Transverse colon (tissue), 4 donors: ENCODE measurements at regions not wholly inside any gene's neighbourhood (a gene's known extent, or its start where the extent isn't known, plus 50 kb on each side); places are given as distances from the start of the nearest gene placed in this dataset.

Experiments
- DNase-seq: peaks from one replicate; pipeline ENCODE4 v3.0.0-alpha.2; 2019
- H3K27ac ChIP-seq, 4 donors: fragments of 200-600 bp; sonication (generic); 2 replicates each; pipeline ENCODE4 v1.5.1; 2016 to 2018; ENCODE audit warnings: inconsistent platforms in 4 of 4
- H3K27me3 ChIP-seq: fragments of 200-600 bp; sonication (generic); 2 replicates; pipeline ENCODE4 v1.5.1; 2017; ENCODE audit warnings: inconsistent platforms
- H3K36me3 ChIP-seq, 4 donors: fragments of 200-600 bp; sonication (generic); 2 replicates each; pipeline ENCODE4 v1.5.1; 2017 to 2019; ENCODE audit warnings: inconsistent platforms in 4 of 4
- H3K4me1 ChIP-seq, 4 donors: fragments of 200-600 bp; sonication (generic); 2 replicates each; pipeline ENCODE4 v1.5.1; 2017 to 2020; ENCODE audit warnings: inconsistent platforms in 4 of 4
- H3K4me3 ChIP-seq, 4 donors: fragments of 200-600 bp; sonication (generic); 1 replicate in 1 of 4; 2 replicates in 3 of 4; pipeline versions ENCODE4 v1.5.1 to v1.6.1; 2017 to 2019; ENCODE audit warnings: inconsistent platforms in 4 of 4
- H3K9me3 ChIP-seq, 2 donors: fragments of 200-600 bp; sonication (generic); 2 replicates each; pipeline ENCODE4 v1.5.1; 2017 to 2019; ENCODE audit warnings: inconsistent platforms in 2 of 2
- CTCF ChIP-seq, 5 experiments: fragments of 200-600 bp in 3 of 5; fragments of 450-650 bp in 2 of 5; sonication (generic) in 3 of 5; IDR thresholded peaks; 1 replicate in 2 of 5; 2 replicates in 3 of 5; pipeline ENCODE4 v1.5.1; 2016 to 2017; ENCODE audit warnings: antibody characterized with exemption in 5 of 5, inconsistent platforms in 3 of 5, mild to moderate bottlenecking in 2 of 5, moderate library complexity in 1 of 5
- EP300 ChIP-seq: sonication (generic); formaldehyde crosslinking; IDR thresholded peaks from one replicate; pipeline ENCODE4 v1.6.1; 2017; ENCODE audit warnings: antibody characterized with exemption, low read depth
- POLR2A ChIP-seq: fragments of 450-650 bp; IDR thresholded peaks from one replicate; pipeline ENCODE4 v1.6.1; 2016; ENCODE audit warnings: antibody characterized with exemption, mild to moderate bottlenecking, moderate library complexity
- POLR2AphosphoS5 ChIP-seq, 3 donors: sonication (generic); formaldehyde crosslinking; IDR thresholded peaks; one replicate each; pipeline ENCODE4 v1.6.1; 2016; ENCODE audit warnings: antibody characterized with exemption in 3 of 3
- WGBS, 2 donors: methylation state at CpG; one replicate each; pipeline ENCODE4 v1.1.5; 2018; ENCODE audit warnings: low coverage in 1 of 2; 5-methylcytosine and 5-hydroxymethylcytosine counted together
- in situ Hi-C, 4 donors: fragments of 200-750 bp; cut with MboI; loops; one replicate each; pipeline versions ENCODE4 v1.15.0 to v1.15.1; 2017; ENCODE audit warnings: low sequenced_read_pairs in 3 of 4, low pct_ligation_motif_present in 1 of 4, low pct_unique_long_range_greater_than_20kb in 1 of 4
- intact Hi-C: fragments of 100-400 bp; cut with DNase I; formaldehyde crosslinking; loops from one replicate; pipeline ENCODE4 v1.15.1; 2023; ENCODE audit warnings: low total_unique reads

- no peaks in the 10 kb centered on the region for H3K27me3 ChIP-seq
- intact Hi-C loops (no loop called here), in situ Hi-C loops (no loop called here)
- no peak overlapping the region for H3K27ac ChIP-seq
- H3K36me3 ChIP-seq = no peaks in the 10 kb centered on the region
- no peaks in the 10 kb centered on the region for H3K9me3 ChIP-seq
- no peaks in the 10 kb centered on the region for H3K4me1 ChIP-seq
- no peak for DNase-seq
- WGBS, 2 donors = 28 to 46% methylated on average over 6 of the region's 6 CpGs
- no peak overlapping the region for H3K4me3 ChIP-seq
- TF ChIP-seq CTCF (IDR thresholded peaks at IDR 0.05) = no peak
- no peak for TF ChIP-seq POLR2AphosphoS5 (IDR thresholded peaks at IDR 0.05)
- no peak for TF ChIP-seq EP300
- TF ChIP-seq POLR2A = no peak
These were observed 187.1 kb downstream of the MYLK4 start for GRCh38 chr6:2563635-2564034.

- no peaks in the 10 kb centered on the region for H3K4me1 ChIP-seq
- no peak overlapping the region for H3K4me3 ChIP-seq
- in situ Hi-C loops = no loop called here
- H3K27me3 ChIP-seq = no peaks in the 10 kb centered on the region
- no peaks in the 10 kb centered on the region for H3K36me3 ChIP-seq
- 77 to 80% methylated on average over 4 of the region's 4 CpGs for WGBS, 2 donors
- no peak overlapping the region for H3K27ac ChIP-seq
- H3K9me3 ChIP-seq = no peaks in the 10 kb centered on the region
- DNase-seq = no peak
- TF ChIP-seq POLR2A (no peak), CTCF (IDR thresholded peaks at IDR 0.05) (no peak), EP300 (no peak), POLR2AphosphoS5 (IDR thresholded peaks at IDR 0.05) (no peak)
- intact Hi-C loops = no loop called here
These were observed 187.8 kb downstream of the MYLK4 start for GRCh38 chr6:2562721-2563451.

- H3K4me3 ChIP-seq = no peak overlapping the region
- H3K27me3 ChIP-seq = no peaks in the 10 kb centered on the region
- in situ Hi-C loops = no loop called here
- H3K27ac ChIP-seq = no peak overlapping the region
- no peaks in the 10 kb centered on the region for H3K36me3 ChIP-seq
- TF ChIP-seq EP300 (no peak), CTCF (IDR thresholded peaks at IDR 0.05) (no peak), POLR2A (no peak), POLR2AphosphoS5 (IDR thresholded peaks at IDR 0.05) (no peak)
- no peaks in the 10 kb centered on the region for H3K9me3 ChIP-seq
- WGBS, 2 donors = 77 to 82% methylated on average over 6 to 12 of the region's 12 CpGs
- DNase-seq = no peak
- H3K4me1 ChIP-seq = no peaks in the 10 kb centered on the region
- intact Hi-C loops = no loop called here
These were observed 189.6 kb downstream of the MYLK4 start for GRCh38 chr6:2560917-2561698.

- WGBS, 2 donors = 81 to 87% methylated on average over 6 to 8 of the region's 8 CpGs
- intact Hi-C loops (no loop called here), in situ Hi-C loops (no loop called here)
- Histone ChIP-seq H3K27me3 (no peaks in the 10 kb centered on the region), H3K9me3 (no peaks in the 10 kb centered on the region), H3K27ac (no peak overlapping the region), H3K4me3 (no peak overlapping the region), H3K4me1 (no peaks in the 10 kb centered on the region), H3K36me3 (no peaks in the 10 kb centered on the region)
- TF ChIP-seq POLR2A (no peak), EP300 (no peak), POLR2AphosphoS5 (IDR thresholded peaks at IDR 0.05) (no peak), CTCF (IDR thresholded peaks at IDR 0.05) (no peak)
- DNase-seq = no peak
These were observed 190.4 kb downstream of the MYLK4 start for GRCh38 chr6:2560140-2560818.
